ENCODE measurements at regions not wholly inside any gene's neighbourhood (a gene's known extent, or its start where the extent isn't known, plus 50 kb on each side); places are given as distances from the start of the nearest gene placed in this dataset.

- 100% methylated on average over 1 of the region's 1 CpG; no CpG with 5 or more reads in 1 of the 2 experiments for WGBS, 2 experiments (ENCODE audit: insufficient coverage in 2 of 2)
- Histone ChIP-seq H3K9me3 (ENCODE audit: control insufficient read depth, low read length) (no peaks in the 10 kb centered on the region), H3K4me1 (ENCODE audit: control insufficient read depth, insufficient read depth, low read length, poor library complexity, severe bottlenecking) (no peaks in the 10 kb centered on the region), H3K27ac (ENCODE audit: low read depth, low read length, severe bottlenecking) (no peak overlapping the region), H3K36me3 (ENCODE audit: control insufficient read depth, insufficient read depth, low read length) (no peaks in the 10 kb centered on the region), H3K4me3 (ENCODE audit: extremely low read depth, insufficient read depth, low read length, poor library complexity, severe bottlenecking) (no peak overlapping the region)
These were observed 208.6 kb upstream of the STEAP4 start for GRCh38 chr7:88515301-88515700.

- Histone ChIP-seq H3K4me3 (ENCODE audit: extremely low read depth, insufficient read depth, low read length, poor library complexity, severe bottlenecking) (no peak overlapping the region), H3K27ac (ENCODE audit: low read depth, low read length, severe bottlenecking) (no peak overlapping the region), H3K4me1 (ENCODE audit: control insufficient read depth, insufficient read depth, low read length, poor library complexity, severe bottlenecking) (no peaks in the 10 kb centered on the region), H3K36me3 (ENCODE audit: control insufficient read depth, insufficient read depth, low read length) (no peaks in the 10 kb centered on the region), H3K9me3 (ENCODE audit: control insufficient read depth, low read length) (no peaks in the 10 kb centered on the region)
These were observed 202.6 kb upstream of the STEAP4 start for GRCh38 chr7:88509341-88509740.

GRCh38 chr7:88500131-88500530 is 193.4 kb upstream of the STEAP4 start:
- Histone ChIP-seq H3K36me3 (ENCODE audit: control insufficient read depth, insufficient read depth, low read length) (no peaks in the 10 kb centered on the region), H3K4me1 (ENCODE audit: control insufficient read depth, insufficient read depth, low read length, poor library complexity, severe bottlenecking) (no peaks in the 10 kb centered on the region), H3K4me3 (ENCODE audit: extremely low read depth, insufficient read depth, low read length, poor library complexity, severe bottlenecking) (no peak overlapping the region), H3K27ac (ENCODE audit: low read depth, low read length, severe bottlenecking) (no peak overlapping the region), H3K9me3 (ENCODE audit: control insufficient read depth, low read length) (no peaks in the 10 kb centered on the region)
- WGBS, 2 experiments (ENCODE audit: insufficient coverage in 2 of 2): 95% methylated on average over 3 of the region's 6 CpGs; no CpG with 5 or more reads in 1 of the 2 experiments

- H3K9me3 ChIP-seq (ENCODE audit: control insufficient read depth, low read length): no peaks in the 10 kb centered on the region
- H3K36me3 ChIP-seq (ENCODE audit: control insufficient read depth, insufficient read depth, low read length): no peaks in the 10 kb centered on the region
- 76 to 96% methylated on average over 2 to 7 of the region's 8 CpGs for WGBS, 2 experiments (ENCODE audit: insufficient coverage in 2 of 2)
These were observed 189.4 kb upstream of the STEAP4 start for GRCh38 chr7:88495881-88496725.

GRCh38 chr7:88492153-88492552 is 185.5 kb upstream of the STEAP4 start:
- Histone ChIP-seq H3K4me1 (ENCODE audit: control insufficient read depth, insufficient read depth, low read length, poor library complexity, severe bottlenecking) (no peaks in the 10 kb centered on the region), H3K36me3 (ENCODE audit: control insufficient read depth, insufficient read depth, low read length) (no peaks in the 10 kb centered on the region), H3K27ac (ENCODE audit: low read depth, low read length, severe bottlenecking) (no peak overlapping the region), H3K9me3 (ENCODE audit: control insufficient read depth, low read length) (no peaks in the 10 kb centered on the region), H3K4me3 (ENCODE audit: extremely low read depth, insufficient read depth, low read length, poor library complexity, severe bottlenecking) (no peak overlapping the region)

More at GRCh38 chr7:88495881-88496725, 189.4 kb upstream of the STEAP4 start:
- no peak overlapping the region for H3K27ac ChIP-seq (ENCODE audit: low read depth, low read length, severe bottlenecking)
- H3K4me1 ChIP-seq (ENCODE audit: control insufficient read depth, insufficient read depth, low read length, poor library complexity, severe bottlenecking): no peaks in the 10 kb centered on the region
- no peak overlapping the region for H3K4me3 ChIP-seq (ENCODE audit: extremely low read depth, insufficient read depth, low read length, poor library complexity, severe bottlenecking)

- Histone ChIP-seq H3K27ac (ENCODE audit: low read depth, low read length, severe bottlenecking) (no peak overlapping the region), H3K4me3 (ENCODE audit: extremely low read depth, insufficient read depth, low read length, poor library complexity, severe bottlenecking) (no peak overlapping the region), H3K4me1 (ENCODE audit: control insufficient read depth, insufficient read depth, low read length, poor library complexity, severe bottlenecking) (no peaks in the 10 kb centered on the region), H3K9me3 (ENCODE audit: control insufficient read depth, low read length) (no peaks in the 10 kb centered on the region), H3K36me3 (ENCODE audit: control insufficient read depth, insufficient read depth, low read length) (no peaks in the 10 kb centered on the region)
- no CpG with 5 or more reads among the region's 3 CpGs for WGBS, 2 experiments (ENCODE audit: insufficient coverage in 2 of 2)
These were observed 184.2 kb upstream of the STEAP4 start for GRCh38 chr7:88490874-88491273.

GRCh38 chr7:88490161-88490560 is 183.5 kb upstream of the STEAP4 start:
- Histone ChIP-seq H3K36me3 (ENCODE audit: control insufficient read depth, insufficient read depth, low read length) (no peaks in the 10 kb centered on the region), H3K4me3 (ENCODE audit: extremely low read depth, insufficient read depth, low read length, poor library complexity, severe bottlenecking) (no peak overlapping the region), H3K4me1 (ENCODE audit: control insufficient read depth, insufficient read depth, low read length, poor library complexity, severe bottlenecking) (no peaks in the 10 kb centered on the region), H3K9me3 (ENCODE audit: control insufficient read depth, low read length) (no peaks in the 10 kb centered on the region), H3K27ac (ENCODE audit: low read depth, low read length, severe bottlenecking) (no peak overlapping the region)
- WGBS, 2 experiments (ENCODE audit: insufficient coverage in 2 of 2): 88 to 92% methylated on average over 4 of the region's 5 CpGs

GRCh38 chr7:88485821-88486220 is 179.1 kb upstream of the STEAP4 start:
- H3K4me1 ChIP-seq (ENCODE audit: control insufficient read depth, insufficient read depth, low read length, poor library complexity, severe bottlenecking): no peaks in the 10 kb centered on the region
- no peak overlapping the region for H3K4me3 ChIP-seq (ENCODE audit: extremely low read depth, insufficient read depth, low read length, poor library complexity, severe bottlenecking)
- no peak overlapping the region for H3K27ac ChIP-seq (ENCODE audit: low read depth, low read length, severe bottlenecking)
- H3K36me3 ChIP-seq (ENCODE audit: control insufficient read depth, insufficient read depth, low read length): no peaks in the 10 kb centered on the region
- WGBS, 2 experiments (ENCODE audit: insufficient coverage in 2 of 2): 100% methylated on average over 1 of the region's 2 CpGs; no CpG with 5 or more reads in 1 of the 2 experiments
- no peaks in the 10 kb centered on the region for H3K9me3 ChIP-seq (ENCODE audit: control insufficient read depth, low read length)

GRCh38 chr7:88484551-88484950 is 177.9 kb upstream of the STEAP4 start:
- no peaks in the 10 kb centered on the region for H3K4me1 ChIP-seq (ENCODE audit: control insufficient read depth, insufficient read depth, low read length, poor library complexity, severe bottlenecking)
- H3K4me3 ChIP-seq (ENCODE audit: extremely low read depth, insufficient read depth, low read length, poor library complexity, severe bottlenecking): no peak overlapping the region
- H3K36me3 ChIP-seq (ENCODE audit: control insufficient read depth, insufficient read depth, low read length): no peaks in the 10 kb centered on the region
- 71 to 88% methylated on average over 2 of the region's 3 CpGs for WGBS, 2 experiments (ENCODE audit: insufficient coverage in 2 of 2)
- no peak overlapping the region for H3K27ac ChIP-seq (ENCODE audit: low read depth, low read length, severe bottlenecking)
- H3K9me3 ChIP-seq (ENCODE audit: control insufficient read depth, low read length): no peaks in the 10 kb centered on the region

GRCh38 chr7:88480896-88481295 is 174.2 kb upstream of the STEAP4 start:
- Histone ChIP-seq H3K36me3 (ENCODE audit: control insufficient read depth, insufficient read depth, low read length) (no peaks in the 10 kb centered on the region), H3K4me1 (ENCODE audit: control insufficient read depth, insufficient read depth, low read length, poor library complexity, severe bottlenecking) (no peaks in the 10 kb centered on the region), H3K9me3 (ENCODE audit: control insufficient read depth, low read length) (no peaks in the 10 kb centered on the region), H3K4me3 (ENCODE audit: extremely low read depth, insufficient read depth, low read length, poor library complexity, severe bottlenecking) (no peak overlapping the region), H3K27ac (ENCODE audit: low read depth, low read length, severe bottlenecking) (no peak overlapping the region)

- no peaks in the 10 kb centered on the region for H3K36me3 ChIP-seq (ENCODE audit: control insufficient read depth, insufficient read depth, low read length)
- H3K9me3 ChIP-seq (ENCODE audit: control insufficient read depth, low read length): no peaks in the 10 kb centered on the region
- 62 to 75% methylated on average over 2 of the region's 4 CpGs for WGBS, 2 experiments (ENCODE audit: insufficient coverage in 2 of 2)
- H3K27ac ChIP-seq (ENCODE audit: low read depth, low read length, severe bottlenecking): no peak overlapping the region
- H3K4me1 ChIP-seq (ENCODE audit: control insufficient read depth, insufficient read depth, low read length, poor library complexity, severe bottlenecking): no peaks in the 10 kb centered on the region
- no peak overlapping the region for H3K4me3 ChIP-seq (ENCODE audit: extremely low read depth, insufficient read depth, low read length, poor library complexity, severe bottlenecking)
These were observed 173.6 kb upstream of the STEAP4 start for GRCh38 chr7:88480271-88480670.

All from mesodermal cell (in vitro differentiated cells).